ENCODE measurements at regions not wholly inside any gene's neighbourhood (a gene's known extent, or its start where the extent isn't known, plus 50 kb on each side); places are given as distances from the start of the nearest gene placed in this dataset.
A peak's percentile ranks its signal among the peaks of the same experiment; 100 is the strongest.

DNA sequence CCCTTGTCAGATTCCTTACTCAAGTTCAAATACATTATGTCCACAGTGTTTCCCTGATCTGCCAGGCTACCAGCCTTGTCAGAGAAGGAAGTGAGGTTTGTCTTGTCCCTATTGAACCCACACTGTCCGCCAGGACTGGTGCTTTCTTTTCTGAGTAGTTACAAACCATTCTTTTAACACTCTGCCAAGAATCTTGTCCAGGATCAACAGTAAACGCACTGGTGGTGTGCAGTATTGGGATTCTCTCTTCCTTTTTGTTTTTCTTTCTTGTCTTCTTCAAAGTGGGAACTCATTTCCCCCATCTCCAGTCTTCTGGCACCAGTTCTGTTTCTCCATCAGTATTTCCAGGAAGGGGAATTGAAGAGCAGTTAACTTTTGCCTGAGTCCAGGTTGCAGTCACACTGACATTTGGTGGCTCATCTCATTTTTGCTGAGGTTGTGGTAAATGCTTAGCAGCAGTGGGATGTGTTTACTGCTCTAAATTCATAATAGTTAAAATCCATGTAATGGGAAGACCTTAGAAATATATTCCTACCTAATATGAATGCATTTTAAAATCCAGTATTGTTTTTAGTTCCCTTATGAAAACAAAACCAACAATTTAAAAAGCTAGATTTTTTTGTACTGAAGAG, 295.3 kb downstream of the PRL start:
- dilution Hi-C loops (cut with HindIII; ENCODE audit: low sequenced_read_pairs, unreplicated experiment) (no loop called here), intact Hi-C loops (cut with micrococcal nuclease) (loop anchor here (2.0 kb wide), 1 partner anchor 105 kb away; no protein-coding TSS in a partner anchor), in situ Hi-C loops (cut with MboI; ENCODE audit: low sequenced_read_pairs) (no loop called here)
- Histone ChIP-seq H2AFZ (replicated peaks; ENCODE audit: low read length, poor library complexity) (no peak overlapping the region), H4K20me1 (ENCODE audit: insufficient read depth, low read length) (no peaks in the 10 kb centered on the region), H4K8ac (ENCODE audit: low read depth in 2 of 2, low read length in 2 of 2) (peak overlapping the region; percentile 0 to 40; a peak in 2 of 4 replicates), H3K4me1 (ENCODE audit: control insufficient read depth, insufficient read depth, low read length) (peaks cover 12% of the 10 kb centered on the region), H2BK5ac (ENCODE audit: low read depth, low read length, poor library complexity, severe bottlenecking) (no peak overlapping the region), H2BK15ac (ENCODE audit: low read depth, low read length) (peak overlapping the region; percentile 5; the same call in 1 of the 3 replicates), H3K27ac (ENCODE audit: insufficient read depth, low read length) (no peak overlapping the region), H2BK20ac (ENCODE audit: low read depth, low read length) (peak overlapping the region; percentile 69), H3K14ac (replicated peaks; ENCODE audit: low read depth, low read length) (peak overlapping the region; percentile 68), H3K79me1 (ENCODE audit: low read depth in 1 of 2, low read length in 2 of 2) (peaks cover 0 to 4% of the 10 kb centered on the region in 2 experiments; a peak in 1 of 4 replicates), H2AK5ac (ENCODE audit: low read depth, low read length) (peak overlapping the region; percentile 48), H3K9ac (ENCODE audit: low read depth, low read length) (no peak overlapping the region; the same call in 1 of the 2 replicates), H3K27me3 (ENCODE audit: control insufficient read depth, insufficient read depth, low read length) (no peaks in the 10 kb centered on the region), H3K4me3 (ENCODE audit: insufficient read depth, low read depth, low read length) (no peak overlapping the region), H2BK120ac (ENCODE audit: low read depth, low read length) (peak overlapping the region; percentile 56), H4K5ac (ENCODE audit: low read depth, low read length) (no peak overlapping the region), H2AK9ac (replicated peaks; ENCODE audit: low read depth, low read length, poor library complexity) (no peak overlapping the region), H3K56ac (ENCODE audit: extremely low read depth, insufficient read depth, low read length) (no peak overlapping the region), H3K36me3 (ENCODE audit: control insufficient read depth, insufficient read depth, low read length) (no peaks in the 10 kb centered on the region), H3K4ac (ENCODE audit: low read depth, low read length) (peak overlapping the region; percentile 71), H3K9me1 (ENCODE audit: insufficient read depth, low read length) (peaks cover 5% of the 10 kb centered on the region), H3K4me2 (ENCODE audit: low read depth, low read length) (no peak overlapping the region), H4K91ac (ENCODE audit: insufficient read depth, low read depth, low read length) (peak overlapping the region; percentile 2), H3K9me3 (ENCODE audit: control insufficient read depth, insufficient read depth, low read length) (no peaks in the 10 kb centered on the region), H3K18ac (ENCODE audit: low read depth, low read length) (0 out of 2 replicates have a peak overlapping the region, but pooled peaks have one; percentile 40), H3K23ac (ENCODE audit: low read depth, low read length) (peak overlapping the region; percentile 58)
- ChIA-PET POLR2A (ENCODE audit: unreplicated experiment) (no interaction called here), CTCF (interaction anchor here (0.5 kb wide), 1 partner anchor 16 kb away, joined by 3 read pairs; no protein-coding TSS in a partner anchor)
- ATAC-seq (ENCODE audit: low read depth) (no peak), DNase-seq (no peak)
- TF ChIP-seq BHLHE40 (IDR thresholded peaks at IDR 0.05; ENCODE audit: low read depth, low read length) (no peak), SMC3 (IDR thresholded peaks at IDR 0.05; ENCODE audit: low read depth, low read length) (no peak), NFE2L2 (IDR thresholded peaks at IDR 0.05; ENCODE audit: low read depth, low read length) (no peak), RAD21 (IDR thresholded peaks at IDR 0.05; ENCODE audit: low read length) (no peak), MAFK (IDR thresholded peaks at IDR 0.05; ENCODE audit: low read depth, low read length) (peak; percentile 36; the same call in 1 of the 2 replicates), FOS (IDR thresholded peaks at IDR 0.05; ENCODE audit: low read depth, low read length) (no peak), CHD1 (IDR thresholded peaks at IDR 0.05; ENCODE audit: low read depth, low read length) (no peak)
- TF ChIP-seq, protein P1, sequence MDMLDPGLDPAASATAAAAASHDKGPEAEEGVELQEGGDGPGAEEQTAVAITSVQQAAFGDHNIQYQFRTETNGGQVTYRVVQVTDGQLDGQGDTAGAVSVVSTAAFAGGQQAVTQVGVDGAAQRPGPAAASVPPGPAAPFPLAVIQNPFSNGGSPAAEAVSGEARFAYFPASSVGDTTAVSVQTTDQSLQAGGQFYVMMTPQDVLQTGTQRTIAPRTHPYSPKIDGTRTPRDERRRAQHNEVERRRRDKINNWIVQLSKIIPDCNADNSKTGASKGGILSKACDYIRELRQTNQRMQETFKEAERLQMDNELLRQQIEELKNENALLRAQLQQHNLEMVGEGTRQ (IDR thresholded peaks at IDR 0.05; ENCODE audit: low read depth, low read length): no peak
- TF ChIP-seq, protein P2, sequence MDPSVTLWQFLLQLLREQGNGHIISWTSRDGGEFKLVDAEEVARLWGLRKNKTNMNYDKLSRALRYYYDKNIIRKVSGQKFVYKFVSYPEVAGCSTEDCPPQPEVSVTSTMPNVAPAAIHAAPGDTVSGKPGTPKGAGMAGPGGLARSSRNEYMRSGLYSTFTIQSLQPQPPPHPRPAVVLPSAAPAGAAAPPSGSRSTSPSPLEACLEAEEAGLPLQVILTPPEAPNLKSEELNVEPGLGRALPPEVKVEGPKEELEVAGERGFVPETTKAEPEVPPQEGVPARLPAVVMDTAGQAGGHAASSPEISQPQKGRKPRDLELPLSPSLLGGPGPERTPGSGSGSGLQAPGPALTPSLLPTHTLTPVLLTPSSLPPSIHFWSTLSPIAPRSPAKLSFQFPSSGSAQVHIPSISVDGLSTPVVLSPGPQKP (IDR thresholded peaks at IDR 0.05; ENCODE audit: borderline replicate concordance, low read depth, low read length): no peak
- no TSS peak for BruUV-seq (replicated peaks)
- WGBS, 2 experiments (ENCODE audit: extremely low coverage in 2 of 2, insufficient read length in 1 of 2): no CpG with 5 or more reads among the region's 2 CpGs
